ENCODE measurements at regions not wholly inside any gene's neighbourhood (a gene's known extent, or its start where the extent isn't known, plus 50 kb on each side); places are given as distances from the start of the nearest gene placed in this dataset.
"Not testable (repeated sequence)": the region's sequence is repeated elsewhere in the genome, so short reads cannot be mapped to it uniquely, and the experiment has no call there.

DNA sequence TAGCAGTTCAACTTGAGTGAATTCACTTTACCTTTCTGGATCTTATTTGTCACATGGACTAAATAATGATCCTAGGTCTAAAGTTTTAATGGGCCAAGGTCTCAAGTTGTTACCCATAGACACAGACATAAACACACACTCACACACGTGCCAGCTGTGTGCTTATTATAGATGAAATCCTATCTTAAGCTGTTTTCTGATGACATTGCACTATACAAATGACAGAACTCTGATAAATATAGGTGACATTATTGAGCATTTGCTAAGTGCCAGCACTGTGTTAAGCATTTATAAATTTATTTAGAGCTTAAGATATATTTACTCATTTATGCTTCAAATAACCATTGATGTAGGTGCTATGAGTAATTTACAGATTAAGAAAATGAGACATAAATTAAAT lies 474.4 kb upstream of the NR5A2 start:
- H3K9me3 ChIP-seq (ENCODE audit: control insufficient read depth, insufficient read depth, low read length), result no peaks in the 10 kb centered on the region
- H3K9ac ChIP-seq (ENCODE audit: low read depth, low read length), result no peak overlapping the region
- H3K4me1 ChIP-seq (ENCODE audit: insufficient read depth, low read length), result no peaks in the 10 kb centered on the region
- no peaks in the 10 kb centered on the region for H3K36me3 ChIP-seq (ENCODE audit: insufficient read depth, low read length)

DNA sequence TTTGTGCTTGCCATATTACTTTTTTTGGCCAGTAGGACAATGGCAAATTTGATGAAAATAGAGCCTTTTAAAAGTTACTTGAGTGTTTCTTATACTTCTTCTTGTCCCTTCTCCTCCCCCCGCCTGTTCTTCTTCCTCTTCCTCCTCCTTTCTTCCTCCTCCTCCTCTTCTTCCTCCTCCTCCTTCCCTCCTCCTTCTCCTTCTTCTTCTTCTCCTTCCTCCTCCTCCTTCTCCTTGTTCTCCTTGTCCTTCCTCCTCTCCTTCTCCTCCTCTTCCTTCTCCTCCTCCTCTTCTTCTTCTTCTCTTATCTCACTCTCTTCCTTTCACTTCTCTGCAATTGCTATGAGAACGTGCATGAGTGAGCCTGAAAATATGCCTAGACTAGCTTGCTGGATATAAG lies 466.2 kb upstream of the NR5A2 start:
- Histone ChIP-seq H3K36me3 (ENCODE audit: insufficient read depth, low read length) (no peaks in the 10 kb centered on the region), H3K9ac (ENCODE audit: low read depth, low read length) (no peak overlapping the region), H3K9me3 (ENCODE audit: control insufficient read depth, insufficient read depth, low read length) (no peaks in the 10 kb centered on the region), H3K4me1 (ENCODE audit: insufficient read depth, low read length) (no peaks in the 10 kb centered on the region)

DNA sequence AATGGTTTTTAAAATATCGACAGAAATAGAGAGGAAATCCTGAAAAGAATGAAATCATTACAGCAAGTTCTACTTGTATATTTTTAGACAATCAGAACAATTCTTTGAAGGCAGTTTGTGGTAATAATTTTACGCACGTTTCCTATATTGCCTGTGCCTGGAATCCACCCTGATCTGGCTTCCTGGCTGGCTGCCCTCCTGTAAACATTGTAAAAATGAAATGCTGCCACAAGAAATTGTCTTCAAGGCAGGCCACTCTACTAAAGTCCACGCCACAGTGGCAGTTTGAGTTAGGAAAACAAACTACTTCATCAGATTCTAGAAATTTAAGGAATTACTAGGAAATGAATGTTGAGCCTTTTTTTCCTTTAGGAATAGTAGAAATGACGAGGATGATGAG lies 454.5 kb upstream of the NR5A2 start:
- H3K4me1 ChIP-seq (ENCODE audit: insufficient read depth, low read length), result no peaks in the 10 kb centered on the region
- H3K9me3 ChIP-seq (ENCODE audit: control insufficient read depth, insufficient read depth, low read length), result no peaks in the 10 kb centered on the region
- no peaks in the 10 kb centered on the region for H3K36me3 ChIP-seq (ENCODE audit: insufficient read depth, low read length)
- H3K9ac ChIP-seq (ENCODE audit: low read depth, low read length), result no peak overlapping the region

DNA sequence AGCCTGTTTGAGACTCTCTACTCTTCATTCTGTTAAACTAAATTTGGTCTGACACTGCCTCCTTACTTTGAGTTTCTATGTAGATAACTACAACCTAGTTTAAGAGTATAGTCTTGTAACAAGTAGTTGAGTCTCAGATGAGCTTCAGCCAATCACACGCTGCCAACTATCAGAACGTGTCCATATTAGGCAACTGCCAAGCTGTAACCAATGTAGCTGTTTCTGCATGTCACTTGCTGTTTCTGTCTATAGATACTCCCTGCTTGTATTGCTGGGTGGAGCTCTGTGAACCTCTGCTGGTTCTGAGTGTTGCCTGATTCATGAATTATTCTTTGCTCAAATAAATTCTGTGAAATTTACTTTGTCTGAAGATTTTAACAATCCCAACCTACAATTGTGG lies 452.6 kb upstream of the NR5A2 start:
- H3K36me3 ChIP-seq (ENCODE audit: insufficient read depth, low read length), result no peaks in the 10 kb centered on the region
- no peaks in the 10 kb centered on the region for H3K9me3 ChIP-seq (ENCODE audit: control insufficient read depth, insufficient read depth, low read length)
- no peaks in the 10 kb centered on the region for H3K4me1 ChIP-seq (ENCODE audit: insufficient read depth, low read length)
- H3K9ac ChIP-seq (ENCODE audit: low read depth, low read length), result no peak overlapping the region

DNA sequence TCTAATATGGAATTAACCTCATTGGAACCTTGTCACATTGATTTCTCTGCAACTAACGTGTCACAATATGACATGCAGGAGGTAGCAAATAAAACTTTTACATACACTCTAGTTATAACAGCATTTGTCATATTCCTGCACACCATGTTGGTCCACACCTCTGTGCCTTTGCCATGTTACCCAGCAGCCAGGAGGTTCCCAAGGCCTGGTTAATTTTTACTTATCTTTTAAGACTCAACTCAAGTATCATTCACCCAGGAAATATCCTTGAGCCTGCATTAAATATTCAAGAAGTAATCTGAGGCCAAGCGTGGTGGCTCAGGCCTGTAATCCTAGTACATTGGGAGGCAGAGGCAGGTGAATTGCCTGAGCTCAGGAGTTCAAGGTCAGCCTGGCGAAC lies 447.2 kb upstream of the NR5A2 start:
- no peak overlapping the region for H3K9ac ChIP-seq (ENCODE audit: low read depth, low read length)
- H3K36me3 ChIP-seq (ENCODE audit: insufficient read depth, low read length), result no peaks in the 10 kb centered on the region
- no peaks in the 10 kb centered on the region for H3K4me1 ChIP-seq (ENCODE audit: insufficient read depth, low read length)
- H3K9me3 ChIP-seq (ENCODE audit: control insufficient read depth, insufficient read depth, low read length), result no peaks in the 10 kb centered on the region

DNA sequence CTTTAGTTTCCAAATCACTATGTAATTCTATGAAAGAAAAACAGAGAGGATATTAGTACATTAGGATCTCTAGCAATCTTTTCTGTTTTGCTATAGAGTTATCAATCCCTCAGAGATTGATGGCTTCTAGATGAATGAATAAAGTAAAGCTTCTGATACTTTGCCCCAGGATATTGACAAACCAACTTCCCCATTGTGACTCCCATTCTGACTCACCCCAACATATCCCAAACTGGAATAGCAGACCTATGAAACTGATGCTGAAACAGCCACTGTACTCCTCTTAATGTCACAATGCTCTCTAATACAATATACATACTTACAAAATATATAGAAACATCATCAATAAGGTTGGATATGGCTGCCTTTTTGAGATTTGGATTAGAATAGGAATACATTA lies 442.1 kb upstream of the NR5A2 start:
- Histone ChIP-seq H3K4me1 (ENCODE audit: insufficient read depth, low read length) (no peaks in the 10 kb centered on the region), H3K9me3 (ENCODE audit: control insufficient read depth, insufficient read depth, low read length) (no peaks in the 10 kb centered on the region), H3K36me3 (ENCODE audit: insufficient read depth, low read length) (no peaks in the 10 kb centered on the region), H3K9ac (ENCODE audit: low read depth, low read length) (no peak overlapping the region)

DNA sequence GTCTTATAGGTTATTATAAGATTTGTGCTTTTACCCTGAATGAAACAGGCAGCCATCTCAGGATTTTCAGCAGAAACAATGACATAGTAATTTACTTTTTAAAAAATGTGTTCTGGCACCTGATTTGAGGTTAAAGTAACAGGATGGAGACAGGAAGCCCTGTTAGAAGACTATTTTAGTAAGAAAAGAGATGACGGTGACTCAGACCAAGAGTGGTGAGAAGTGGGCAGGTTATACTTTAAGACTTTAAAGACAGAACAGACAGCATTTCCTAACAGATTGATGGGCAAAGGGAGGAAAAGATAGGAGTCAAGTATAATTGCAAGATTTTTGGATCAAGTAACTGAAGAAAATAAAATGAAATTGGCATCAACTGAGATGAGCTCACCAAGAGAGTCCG lies 436.8 kb upstream of the NR5A2 start:
- Histone ChIP-seq H3K4me1 (ENCODE audit: insufficient read depth, low read length) (no peaks in the 10 kb centered on the region), H3K9ac (ENCODE audit: low read depth, low read length) (no peak overlapping the region), H3K9me3 (ENCODE audit: control insufficient read depth, insufficient read depth, low read length) (no peaks in the 10 kb centered on the region), H3K36me3 (ENCODE audit: insufficient read depth, low read length) (no peaks in the 10 kb centered on the region)

DNA sequence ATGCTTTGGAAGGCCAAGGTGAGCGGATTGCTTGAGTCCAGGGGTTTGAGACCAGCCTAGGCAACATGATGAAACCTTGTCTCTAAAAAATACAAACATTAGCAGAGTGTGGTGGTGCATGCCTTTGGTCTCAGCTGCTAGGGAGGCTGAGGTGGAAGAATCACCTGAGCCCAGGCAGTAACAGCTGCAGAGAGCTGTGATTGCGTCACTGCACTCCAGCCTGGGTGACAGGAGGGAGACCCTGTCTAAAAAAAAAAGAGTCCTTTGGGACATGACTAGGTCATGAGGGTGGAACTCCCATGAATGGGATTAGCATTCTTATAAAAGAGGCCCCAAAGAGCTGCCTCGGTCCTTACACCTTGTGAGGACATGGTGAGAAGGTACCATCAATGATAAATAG lies 436.0 kb upstream of the NR5A2 start:
- Histone ChIP-seq H3K9ac (ENCODE audit: low read depth, low read length) (no peak overlapping the region), H3K4me1 (ENCODE audit: insufficient read depth, low read length) (no peaks in the 10 kb centered on the region), H3K36me3 (ENCODE audit: insufficient read depth, low read length) (no peaks in the 10 kb centered on the region), H3K9me3 (ENCODE audit: control insufficient read depth, insufficient read depth, low read length) (no peaks in the 10 kb centered on the region)

DNA sequence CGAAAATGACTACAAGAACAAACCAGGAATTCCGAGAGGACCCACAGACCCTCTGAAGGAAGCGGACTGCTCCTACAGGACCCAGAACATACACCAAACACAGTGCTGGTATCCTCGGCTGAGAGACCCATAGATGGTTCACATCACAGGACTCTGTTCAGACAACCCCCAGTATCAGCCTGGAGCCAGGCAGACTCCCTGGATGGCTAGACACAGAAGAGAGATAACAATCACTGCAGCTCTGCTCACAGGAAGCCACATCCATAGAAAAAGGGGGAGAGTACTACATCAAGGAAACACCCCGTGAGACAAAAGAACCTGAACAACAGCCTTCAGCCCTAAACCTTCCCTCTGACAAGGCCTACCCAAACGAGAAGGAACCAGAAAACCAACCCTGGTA lies 434.0 kb upstream of the NR5A2 start:
- H3K36me3 ChIP-seq (ENCODE audit: insufficient read depth, low read length), result no peaks in the 10 kb centered on the region
- no peak overlapping the region for H3K9ac ChIP-seq (ENCODE audit: low read depth, low read length)
- H3K9me3 ChIP-seq (ENCODE audit: control insufficient read depth, insufficient read depth, low read length), result no peaks in the 10 kb centered on the region; the same call in 1 of the 2 replicates
- no peaks in the 10 kb centered on the region for H3K4me1 ChIP-seq (ENCODE audit: insufficient read depth, low read length)

DNA sequence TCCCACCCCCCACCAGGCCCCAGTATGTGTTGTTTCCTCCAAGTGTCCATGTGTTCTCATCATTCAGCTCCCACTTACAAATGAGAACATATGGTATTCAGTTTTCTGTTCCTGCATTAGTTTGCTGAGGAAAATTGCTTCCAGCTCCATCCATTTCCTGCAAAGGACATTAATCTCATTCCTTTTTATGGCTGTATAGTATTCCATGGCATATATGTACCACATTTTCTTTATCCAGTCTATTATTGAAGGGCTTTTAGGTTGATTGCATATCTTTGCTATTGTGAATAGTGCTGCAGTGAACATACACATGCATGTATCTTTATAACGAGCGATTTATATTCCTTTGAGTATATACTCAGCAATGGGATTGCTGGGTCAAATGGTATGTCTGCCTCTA lies 431.1 kb upstream of the NR5A2 start:
- not testable (repeated sequence) for H3K9me3 ChIP-seq (ENCODE audit: control insufficient read depth, insufficient read depth, low read length); H3K4me1 ChIP-seq (ENCODE audit: insufficient read depth, low read length); H3K9ac ChIP-seq (ENCODE audit: low read depth, low read length); H3K36me3 ChIP-seq (ENCODE audit: insufficient read depth, low read length)

DNA sequence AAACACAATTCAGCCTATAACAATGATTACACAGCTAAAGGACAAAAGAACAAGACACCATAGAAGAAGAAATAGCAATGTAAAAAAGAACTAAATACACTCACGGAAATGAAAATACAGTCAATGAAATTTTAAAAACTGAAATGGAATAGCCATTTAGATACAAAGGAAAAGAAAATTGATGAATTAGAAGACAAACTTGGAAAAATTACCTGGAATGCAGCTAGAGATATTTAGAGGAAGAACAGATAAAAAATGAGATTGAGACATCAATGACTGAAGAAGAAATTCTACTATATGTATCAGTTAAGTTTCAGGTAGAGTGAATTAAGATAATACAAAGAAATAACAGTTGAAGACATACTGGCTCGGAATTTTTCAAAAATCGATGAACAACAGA lies 430.4 kb upstream of the NR5A2 start:
- Histone ChIP-seq H3K9ac (ENCODE audit: low read depth, low read length) (no peak overlapping the region), H3K4me1 (ENCODE audit: insufficient read depth, low read length) (no peaks in the 10 kb centered on the region), H3K9me3 (ENCODE audit: control insufficient read depth, insufficient read depth, low read length) (no peaks in the 10 kb centered on the region; the same call in 1 of the 2 replicates), H3K36me3 (ENCODE audit: insufficient read depth, low read length) (no peaks in the 10 kb centered on the region)

DNA sequence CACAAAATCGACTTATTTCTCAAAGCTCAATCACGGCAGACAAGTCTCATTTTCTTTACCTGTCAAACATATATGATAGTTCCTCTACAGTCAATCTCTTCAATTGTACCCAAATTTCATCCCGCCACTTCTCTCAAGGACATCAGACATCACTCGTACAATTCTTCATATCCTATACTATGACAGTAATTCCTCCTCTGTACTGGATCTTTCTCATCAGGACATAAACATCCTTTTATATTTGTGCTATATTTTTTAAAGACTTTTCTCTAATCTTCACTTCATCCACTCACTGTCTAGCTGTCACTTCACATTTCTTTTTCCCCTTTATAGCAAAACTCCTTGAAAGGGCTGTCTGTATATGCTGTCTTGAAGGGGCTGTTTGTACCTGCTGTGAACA lies 419.1 kb upstream of the NR5A2 start:
- no peaks in the 10 kb centered on the region for H3K4me1 ChIP-seq (ENCODE audit: insufficient read depth, low read length)
- H3K9me3 ChIP-seq (ENCODE audit: control insufficient read depth, insufficient read depth, low read length), result no peaks in the 10 kb centered on the region
- no peak overlapping the region for H3K9ac ChIP-seq (ENCODE audit: low read depth, low read length)
- H3K36me3 ChIP-seq (ENCODE audit: insufficient read depth, low read length), result no peaks in the 10 kb centered on the region

DNA sequence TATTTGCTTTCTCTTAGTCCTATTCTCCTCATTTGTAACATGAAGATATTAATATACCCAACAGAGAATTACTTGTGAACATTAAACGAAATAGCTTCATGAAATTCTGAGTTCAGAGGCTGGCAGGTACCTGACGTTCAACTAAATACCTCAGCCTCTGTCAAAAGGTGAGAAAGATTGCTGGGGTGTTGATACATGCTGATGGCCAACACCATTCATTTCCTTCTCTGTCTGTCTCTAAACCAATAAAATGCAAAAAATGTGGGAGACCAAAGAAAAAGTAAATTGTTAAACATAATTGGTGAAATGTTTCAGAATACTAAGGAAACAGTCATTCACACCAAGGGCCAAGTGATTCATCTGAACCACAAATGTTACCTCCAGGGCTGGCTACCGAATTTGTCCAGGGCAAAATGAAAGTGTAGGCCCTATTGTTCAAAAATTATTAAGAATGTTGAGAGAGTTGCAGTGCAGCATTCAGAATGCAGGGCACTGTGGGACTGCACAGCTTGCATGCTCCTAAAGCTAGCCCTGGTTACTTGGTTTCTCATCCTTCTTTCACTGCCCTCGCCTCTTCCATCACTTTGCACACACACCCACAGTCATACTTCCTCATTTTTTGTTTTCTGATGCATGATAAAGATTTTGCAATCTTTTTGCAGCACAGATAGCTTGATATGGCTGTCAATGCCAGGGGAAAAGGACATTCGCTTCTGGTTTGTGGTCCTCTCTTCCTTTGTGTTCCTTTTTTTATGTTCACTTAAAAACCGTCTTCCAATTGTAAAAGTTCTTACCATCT lies 414.3 kb upstream of the NR5A2 start:
- H3K9me3 ChIP-seq (ENCODE audit: control insufficient read depth, insufficient read depth, low read length), result no peaks in the 10 kb centered on the region
- H3K36me3 ChIP-seq (ENCODE audit: insufficient read depth, low read length), result no peaks in the 10 kb centered on the region
- no peak overlapping the region for H3K9ac ChIP-seq (ENCODE audit: low read depth, low read length)
- H3K4me1 ChIP-seq (ENCODE audit: insufficient read depth, low read length), result no peaks in the 10 kb centered on the region

DNA sequence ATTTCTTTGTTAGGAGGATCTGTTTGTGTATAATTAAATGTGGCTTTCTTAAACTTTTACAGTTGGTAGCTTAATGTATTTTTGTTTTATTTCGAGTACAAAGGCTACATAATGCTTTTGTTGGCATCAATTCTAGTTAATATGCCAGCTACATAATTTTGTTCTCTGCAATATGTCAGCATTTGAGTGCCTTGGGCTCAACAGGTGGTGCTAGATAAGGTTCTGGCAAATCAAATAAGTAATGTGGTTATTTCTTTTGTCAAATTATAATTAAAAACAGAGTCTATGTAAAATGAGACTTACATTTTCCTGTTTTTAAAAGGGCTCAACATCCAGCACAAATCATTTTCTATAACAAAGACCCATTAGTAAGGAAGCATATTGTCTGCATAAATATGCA lies 410.6 kb upstream of the NR5A2 start:
- H3K9ac ChIP-seq (ENCODE audit: low read depth, low read length), result no peak overlapping the region
- H3K4me1 ChIP-seq (ENCODE audit: insufficient read depth, low read length), result no peaks in the 10 kb centered on the region
- H3K9me3 ChIP-seq (ENCODE audit: control insufficient read depth, insufficient read depth, low read length), result no peaks in the 10 kb centered on the region
- no peaks in the 10 kb centered on the region for H3K36me3 ChIP-seq (ENCODE audit: insufficient read depth, low read length)

DNA sequence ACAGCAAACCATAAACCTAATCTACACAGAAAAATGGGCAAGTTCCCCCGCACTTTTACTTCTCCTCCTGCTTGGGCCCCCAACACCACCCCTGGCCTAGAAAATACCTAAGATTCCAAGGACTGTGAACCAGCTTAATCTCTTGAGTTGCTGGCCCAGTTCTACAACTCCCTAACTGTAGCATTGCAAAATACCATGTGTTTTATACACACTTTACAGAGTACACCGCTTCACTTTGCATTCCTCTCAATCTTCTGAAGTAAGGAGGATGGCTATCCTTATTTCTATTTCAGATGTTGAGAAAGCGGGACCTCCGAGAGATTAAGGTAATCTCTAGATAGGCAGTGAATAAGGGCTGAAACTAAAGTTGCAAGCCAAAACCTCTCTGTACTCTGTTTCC lies 408.3 kb upstream of the NR5A2 start:
- no peaks in the 10 kb centered on the region for H3K36me3 ChIP-seq (ENCODE audit: insufficient read depth, low read length)
- H3K9ac ChIP-seq (ENCODE audit: low read depth, low read length), result no peak overlapping the region
- H3K9me3 ChIP-seq (ENCODE audit: control insufficient read depth, insufficient read depth, low read length), result no peaks in the 10 kb centered on the region
- H3K4me1 ChIP-seq (ENCODE audit: insufficient read depth, low read length), result no peaks in the 10 kb centered on the region

DNA sequence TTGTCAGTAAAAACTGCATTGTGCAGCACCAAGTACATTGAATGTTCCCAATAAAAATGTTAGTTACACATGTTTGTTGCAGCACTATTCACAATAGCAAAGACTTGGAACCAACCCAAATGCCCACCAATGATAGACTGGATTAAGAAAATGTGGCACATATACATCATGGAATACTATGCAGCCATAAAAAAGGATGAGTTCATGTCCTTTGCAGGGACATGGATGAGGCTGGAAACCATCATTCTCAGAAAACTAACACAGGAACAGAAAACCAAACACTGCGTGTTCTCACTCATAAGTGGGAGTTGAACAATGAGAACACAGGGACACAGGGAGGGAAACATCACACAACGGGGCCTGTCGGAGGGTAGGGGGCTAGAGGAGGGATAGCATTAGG lies 401.3 kb upstream of the NR5A2 start:
- not testable (repeated sequence) for H3K36me3 ChIP-seq (ENCODE audit: insufficient read depth, low read length); H3K4me1 ChIP-seq (ENCODE audit: insufficient read depth, low read length); H3K9ac ChIP-seq (ENCODE audit: low read depth, low read length); H3K9me3 ChIP-seq (ENCODE audit: control insufficient read depth, insufficient read depth, low read length)
